HepG2 (cell line): ENCODE measurements at regions not wholly inside any gene's neighbourhood (a gene's known extent, or its start where the extent isn't known, plus 50 kb on each side); places are given as distances from the start of the nearest gene placed in this dataset.

ENCODE experiments used
- BHLHE40 ChIP-seq: IDR thresholded peaks from 2 replicates; pipeline ENCODE4 v1.6.1; 2011; ENCODE audit warnings: low read length, improper control_type of control experiment
- ISX ChIP-seq: sonication (generic); formaldehyde crosslinking; conservative IDR thresholded peaks from 2 replicates; pipeline ENCODE4 v1.5.0; 2020; ENCODE audit warnings: missing genetic modification reagents
- JUND ChIP-seq: sonication (generic); formaldehyde crosslinking; IDR thresholded peaks from 2 replicates; pipeline ENCODE4 v1.8.0; 2022; ENCODE audit warnings: mild to moderate bottlenecking, missing genetic modification reagents
- MBNL3 ChIP-seq: fragments of 250-450 bp; sonication (Bioruptor Pico); conservative IDR thresholded peaks from 2 replicates; pipeline ENCODE4 v1.8.0; 2022; ENCODE audit warnings: mild to moderate bottlenecking, inconsistent platforms
- PHF21A ChIP-seq: sonication (generic); formaldehyde crosslinking; IDR thresholded peaks from 2 replicates; pipeline ENCODE4 v1.5.0; 2020; ENCODE audit warnings: mild to moderate bottlenecking, missing genetic modification reagents
- RBFOX2 ChIP-seq: fragments of 200-400 bp; formaldehyde crosslinking; IDR thresholded peaks from 2 replicates; pipeline ENCODE4 v1.6.1; 2017; ENCODE audit warnings: low read depth, mild to moderate bottlenecking, low read length
- TCF7L2 ChIP-seq: IDR thresholded peaks from 2 replicates; pipeline ENCODE4 v1.6.1; 2011; ENCODE audit warnings: mild to moderate bottlenecking, low read depth, low read length, moderate library complexity
- TRIM24 ChIP-seq: sonication (generic); formaldehyde crosslinking; IDR thresholded peaks from 2 replicates; pipeline ENCODE4 v1.8.0; 2022; ENCODE audit warnings: mild to moderate bottlenecking, missing genetic modification reagents
- ZBTB7B ChIP-seq: sonication (generic); formaldehyde crosslinking; IDR thresholded peaks from 2 replicates; pipeline ENCODE4 v1.4.0; 2020; ENCODE audit warnings: missing genetic modification reagents
- ZNF207 ChIP-seq: fragments of 450-650 bp; IDR thresholded peaks from 2 replicates; pipeline ENCODE4 v1.6.1; 2016; ENCODE audit warnings: antibody characterized with exemption, borderline replicate concordance
- ZNF274 ChIP-seq: sonication (generic); formaldehyde crosslinking; IDR thresholded peaks from 2 replicates; pipeline ENCODE4 v1.5.1; 2020; ENCODE audit warnings: mild to moderate bottlenecking, missing genetic modification reagents
- ZNF296 ChIP-seq: sonication (generic); formaldehyde crosslinking; conservative IDR thresholded peaks from 2 replicates; pipeline ENCODE4 v1.5.0; 2020; ENCODE audit warnings: mild to moderate bottlenecking, missing genetic modification reagents
- ZNF75D ChIP-seq: sonication (generic); formaldehyde crosslinking; IDR thresholded peaks from 2 replicates; pipeline ENCODE4 v1.8.1; 2023; ENCODE audit warnings: missing genetic modification reagents, mild to moderate bottlenecking, borderline replicate concordance
- TF ChIP-seq, protein P1 (sequence below): IDR thresholded peaks from 2 replicates; pipeline ENCODE4 v1.6.1; 2018; ENCODE audit warnings: missing genetic modification reagents
- TF ChIP-seq, protein P2 (sequence below): sonication (generic); formaldehyde crosslinking; IDR thresholded peaks from 2 replicates; pipeline ENCODE4 v1.4.0; 2020; ENCODE audit warnings: mild to moderate bottlenecking, missing genetic modification reagents
- TF ChIP-seq, protein P3 (sequence below): sonication (generic); formaldehyde crosslinking; IDR thresholded peaks from 2 replicates; pipeline ENCODE4 v1.4.0; 2020; ENCODE audit warnings: missing genetic modification reagents
- TF ChIP-seq, protein P4 (sequence below): sonication (generic); formaldehyde crosslinking; conservative IDR thresholded peaks from 2 replicates; pipeline ENCODE4 v1.5.0; 2020; ENCODE audit warnings: missing genetic modification reagents
- TF ChIP-seq, protein P5 (sequence below): sonication (generic); formaldehyde crosslinking; IDR thresholded peaks from 2 replicates; pipeline ENCODE4 v1.8.1; 2023; ENCODE audit warnings: mild to moderate bottlenecking, missing genetic modification reagents
- TF ChIP-seq, protein P6 (sequence below): sonication (generic); formaldehyde crosslinking; IDR thresholded peaks from 2 replicates; pipeline ENCODE4 v1.5.0; 2020; ENCODE audit warnings: missing genetic modification reagents

DNA sequence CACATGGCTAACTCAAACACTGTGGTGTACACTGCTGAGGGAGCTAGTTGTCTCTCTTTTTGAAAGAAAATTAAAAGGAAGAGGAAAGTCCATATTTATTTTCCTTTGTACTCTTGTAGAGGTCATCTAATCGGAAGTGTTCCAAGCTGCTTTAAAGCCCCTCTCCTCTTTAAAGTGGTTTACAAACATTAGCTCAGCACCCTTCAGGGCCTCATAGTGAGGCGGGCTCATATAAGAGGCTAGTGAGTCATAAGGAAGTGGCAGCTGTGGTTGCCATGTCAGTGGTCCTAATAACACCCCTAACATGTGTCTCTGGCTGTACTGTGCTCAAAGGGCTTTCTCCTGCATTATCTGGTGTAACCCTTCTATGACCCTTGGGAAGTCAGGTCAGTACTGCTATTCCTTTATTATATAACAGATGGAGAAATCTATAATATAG, 104.4 kb upstream of the SERBP1 start (continued):
- peak; percentile 61; the same call in 1 of the 2 replicates for TF ChIP-seq RBFOX2
- TF ChIP-seq TCF7L2, result peak; percentile 91
- TF ChIP-seq, protein P1, sequence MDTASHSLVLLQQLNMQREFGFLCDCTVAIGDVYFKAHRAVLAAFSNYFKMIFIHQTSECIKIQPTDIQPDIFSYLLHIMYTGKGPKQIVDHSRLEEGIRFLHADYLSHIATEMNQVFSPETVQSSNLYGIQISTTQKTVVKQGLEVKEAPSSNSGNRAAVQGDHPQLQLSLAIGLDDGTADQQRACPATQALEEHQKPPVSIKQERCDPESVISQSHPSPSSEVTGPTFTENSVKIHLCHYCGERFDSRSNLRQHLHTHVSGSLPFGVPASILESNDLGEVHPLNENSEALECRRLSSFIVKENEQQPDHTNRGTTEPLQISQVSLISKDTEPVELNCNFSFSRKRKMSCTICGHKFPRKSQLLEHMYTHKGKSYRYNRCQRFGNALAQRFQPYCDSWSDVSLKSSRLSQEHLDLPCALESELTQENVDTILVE (CRISPR knock-in tag), result peak; percentile 76; the same call in 1 of the 2 replicates
- peak; percentile 98 for TF ChIP-seq ZBTB7B (CRISPR knock-in tag)
- peak; percentile 96 for TF ChIP-seq JUND (CRISPR knock-in tag)
- TF ChIP-seq ZNF296 (CRISPR knock-in tag), result no peak
- 0 out of 2 replicates have a peak, but pooled peaks have one; percentile 35 for TF ChIP-seq TRIM24 (CRISPR knock-in tag)
- TF ChIP-seq, protein P2, sequence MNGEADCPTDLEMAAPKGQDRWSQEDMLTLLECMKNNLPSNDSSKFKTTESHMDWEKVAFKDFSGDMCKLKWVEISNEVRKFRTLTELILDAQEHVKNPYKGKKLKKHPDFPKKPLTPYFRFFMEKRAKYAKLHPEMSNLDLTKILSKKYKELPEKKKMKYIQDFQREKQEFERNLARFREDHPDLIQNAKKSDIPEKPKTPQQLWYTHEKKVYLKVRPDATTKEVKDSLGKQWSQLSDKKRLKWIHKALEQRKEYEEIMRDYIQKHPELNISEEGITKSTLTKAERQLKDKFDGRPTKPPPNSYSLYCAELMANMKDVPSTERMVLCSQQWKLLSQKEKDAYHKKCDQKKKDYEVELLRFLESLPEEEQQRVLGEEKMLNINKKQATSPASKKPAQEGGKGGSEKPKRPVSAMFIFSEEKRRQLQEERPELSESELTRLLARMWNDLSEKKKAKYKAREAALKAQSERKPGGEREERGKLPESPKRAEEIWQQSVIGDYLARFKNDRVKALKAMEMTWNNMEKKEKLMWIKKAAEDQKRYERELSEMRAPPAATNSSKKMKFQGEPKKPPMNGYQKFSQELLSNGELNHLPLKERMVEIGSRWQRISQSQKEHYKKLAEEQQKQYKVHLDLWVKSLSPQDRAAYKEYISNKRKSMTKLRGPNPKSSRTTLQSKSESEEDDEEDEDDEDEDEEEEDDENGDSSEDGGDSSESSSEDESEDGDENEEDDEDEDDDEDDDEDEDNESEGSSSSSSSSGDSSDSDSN (CRISPR knock-in tag), result no peak
- no peak for TF ChIP-seq MBNL3 (CRISPR knock-in tag)
- TF ChIP-seq BHLHE40, result peak; percentile 75; the same call in 1 of the 2 replicates
- TF ChIP-seq ISX (CRISPR knock-in tag), result no peak
- TF ChIP-seq, protein P3, sequence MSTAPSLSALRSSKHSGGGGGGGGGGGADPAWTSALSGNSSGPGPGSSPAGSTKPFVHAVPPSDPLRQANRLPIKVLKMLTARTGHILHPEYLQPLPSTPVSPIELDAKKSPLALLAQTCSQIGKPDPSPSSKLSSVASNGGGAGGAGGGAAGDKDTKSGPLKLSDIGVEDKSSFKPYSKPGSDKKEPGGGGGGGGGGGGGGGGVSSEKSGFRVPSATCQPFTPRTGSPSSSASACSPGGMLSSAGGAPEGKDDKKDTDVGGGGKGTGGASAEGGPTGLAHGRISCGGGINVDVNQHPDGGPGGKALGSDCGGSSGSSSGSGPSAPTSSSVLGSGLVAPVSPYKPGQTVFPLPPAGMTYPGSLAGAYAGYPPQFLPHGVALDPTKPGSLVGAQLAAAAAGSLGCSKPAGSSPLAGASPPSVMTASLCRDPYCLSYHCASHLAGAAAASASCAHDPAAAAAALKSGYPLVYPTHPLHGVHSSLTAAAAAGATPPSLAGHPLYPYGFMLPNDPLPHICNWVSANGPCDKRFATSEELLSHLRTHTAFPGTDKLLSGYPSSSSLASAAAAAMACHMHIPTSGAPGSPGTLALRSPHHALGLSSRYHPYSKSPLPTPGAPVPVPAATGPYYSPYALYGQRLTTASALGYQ (CRISPR knock-in tag), result peak; percentile 99
- TF ChIP-seq, protein P4, sequence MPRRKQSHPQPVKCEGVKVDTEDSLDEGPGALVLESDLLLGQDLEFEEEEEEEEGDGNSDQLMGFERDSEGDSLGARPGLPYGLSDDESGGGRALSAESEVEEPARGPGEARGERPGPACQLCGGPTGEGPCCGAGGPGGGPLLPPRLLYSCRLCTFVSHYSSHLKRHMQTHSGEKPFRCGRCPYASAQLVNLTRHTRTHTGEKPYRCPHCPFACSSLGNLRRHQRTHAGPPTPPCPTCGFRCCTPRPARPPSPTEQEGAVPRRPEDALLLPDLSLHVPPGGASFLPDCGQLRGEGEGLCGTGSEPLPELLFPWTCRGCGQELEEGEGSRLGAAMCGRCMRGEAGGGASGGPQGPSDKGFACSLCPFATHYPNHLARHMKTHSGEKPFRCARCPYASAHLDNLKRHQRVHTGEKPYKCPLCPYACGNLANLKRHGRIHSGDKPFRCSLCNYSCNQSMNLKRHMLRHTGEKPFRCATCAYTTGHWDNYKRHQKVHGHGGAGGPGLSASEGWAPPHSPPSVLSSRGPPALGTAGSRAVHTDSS (CRISPR knock-in tag), result 0 out of 2 replicates have a peak, but pooled peaks have one; percentile 28
- TF ChIP-seq PHF21A (CRISPR knock-in tag), result peak; percentile 82
- no peak for TF ChIP-seq ZNF75D (CRISPR knock-in tag)
- TF ChIP-seq, protein P5, sequence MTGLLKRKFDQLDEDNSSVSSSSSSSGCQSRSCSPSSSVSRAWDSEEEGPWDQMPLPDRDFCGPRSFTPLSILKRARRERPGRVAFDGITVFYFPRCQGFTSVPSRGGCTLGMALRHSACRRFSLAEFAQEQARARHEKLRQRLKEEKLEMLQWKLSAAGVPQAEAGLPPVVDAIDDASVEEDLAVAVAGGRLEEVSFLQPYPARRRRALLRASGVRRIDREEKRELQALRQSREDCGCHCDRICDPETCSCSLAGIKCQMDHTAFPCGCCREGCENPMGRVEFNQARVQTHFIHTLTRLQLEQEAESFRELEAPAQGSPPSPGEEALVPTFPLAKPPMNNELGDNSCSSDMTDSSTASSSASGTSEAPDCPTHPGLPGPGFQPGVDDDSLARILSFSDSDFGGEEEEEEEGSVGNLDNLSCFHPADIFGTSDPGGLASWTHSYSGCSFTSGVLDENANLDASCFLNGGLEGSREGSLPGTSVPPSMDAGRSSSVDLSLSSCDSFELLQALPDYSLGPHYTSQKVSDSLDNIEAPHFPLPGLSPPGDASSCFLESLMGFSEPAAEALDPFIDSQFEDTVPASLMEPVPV, result peak; percentile 78; the same call in 1 of the 2 replicates
- TF ChIP-seq ZNF207, result no peak
- TF ChIP-seq ZNF274 (CRISPR knock-in tag), result no peak
- TF ChIP-seq, protein P6, sequence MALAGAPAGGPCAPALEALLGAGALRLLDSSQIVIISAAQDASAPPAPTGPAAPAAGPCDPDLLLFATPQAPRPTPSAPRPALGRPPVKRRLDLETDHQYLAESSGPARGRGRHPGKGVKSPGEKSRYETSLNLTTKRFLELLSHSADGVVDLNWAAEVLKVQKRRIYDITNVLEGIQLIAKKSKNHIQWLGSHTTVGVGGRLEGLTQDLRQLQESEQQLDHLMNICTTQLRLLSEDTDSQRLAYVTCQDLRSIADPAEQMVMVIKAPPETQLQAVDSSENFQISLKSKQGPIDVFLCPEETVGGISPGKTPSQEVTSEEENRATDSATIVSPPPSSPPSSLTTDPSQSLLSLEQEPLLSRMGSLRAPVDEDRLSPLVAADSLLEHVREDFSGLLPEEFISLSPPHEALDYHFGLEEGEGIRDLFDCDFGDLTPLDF (CRISPR knock-in tag), result peak; percentile 35; the same call in 1 of the 2 replicates
